ENCODE measurements at regions not wholly inside any gene's neighbourhood (a gene's known extent, or its start where the extent isn't known, plus 50 kb on each side); places are given as distances from the start of the nearest gene placed in this dataset.

GRCh38 chr3:22627993-22628499 lies 575.1 kb upstream of the UBE2E2 start:
- TF ChIP-seq CTCF (IDR thresholded peaks at IDR 0.05) (no peak), POLR2A (IDR thresholded peaks at IDR 0.05) (no peak), POLR2AphosphoS5 (IDR thresholded peaks at IDR 0.05) (no peak)
